PC-3 (cell line): ENCODE measurements at regions not wholly inside any gene's neighbourhood (a gene's known extent, or its start where the extent isn't known, plus 50 kb on each side); places are given as distances from the start of the nearest gene placed in this dataset.

Experiments
- CTCF ChIP-seq: fragments of 300-600 bp; sonication (generic); conservative IDR thresholded peaks from 2 replicates; pipeline ENCODE4 v1.5.1; 2017; ENCODE audit warnings: antibody characterized with exemption, low read depth, mild to moderate bottlenecking, low read length
- EZH2 ChIP-seq: fragments of 300-600 bp; sonication (generic); IDR thresholded peaks from one replicate; pipeline ENCODE4 v1.6.1; 2017; ENCODE audit warnings: antibody characterized with exemption, mild to moderate bottlenecking, low read length; ENCODE audit not compliant: unreplicated experiment

- no peak for TF ChIP-seq CTCF
- TF ChIP-seq EZH2: no peak
Observed at GRCh38 chr2:107385921-107386320, 440.8 kb upstream of the RGPD4 start.
